GM18519 (cell line): ENCODE measurements at regions not wholly inside any gene's neighbourhood (a gene's known extent, or its start where the extent isn't known, plus 50 kb on each side); places are given as distances from the start of the nearest gene placed in this dataset.
A peak's percentile ranks its signal among the peaks of the same experiment; 100 is the strongest.
"Not testable (repeated sequence)": the region's sequence is repeated elsewhere in the genome, so short reads cannot be mapped to it uniquely, and the experiment has no call there.

Experiments
- ATAC-seq: cut with Tn5 transposase; IDR thresholded peaks from one replicate; pipeline ENCODE4 v1.9.1; 2021; ENCODE audit warnings: mild to moderate bottlenecking, moderate library complexity; ENCODE audit not compliant: unreplicated experiment, low FRiP score

GRCh38 chrX:42175843-42176242, 252.5 kb upstream of the CASK start:
- ATAC-seq, result no peak

GRCh38 chrX:42157923-42158322, 234.6 kb upstream of the CASK start:
- ATAC-seq, result not testable (repeated sequence)

GRCh38 chrX:42151808-42152207, 228.5 kb upstream of the CASK start:
- ATAC-seq, result no peak

GRCh38 chrX:42149765-42150164, 226.4 kb upstream of the CASK start:
- no peak for ATAC-seq

- no peak for ATAC-seq
Measured at GRCh38 chrX:42149281-42149680, 225.9 kb upstream of the CASK start.

- no peak for ATAC-seq
Measured at GRCh38 chrX:42143866-42144592, 220.7 kb upstream of the CASK start.

GRCh38 chrX:42140320-42140719, 217.0 kb upstream of the CASK start:
- ATAC-seq, result no peak

GRCh38 chrX:42135583-42136228, 212.4 kb upstream of the CASK start:
- no peak for ATAC-seq

- ATAC-seq, result no peak
Measured at GRCh38 chrX:42131856-42132255, 208.5 kb upstream of the CASK start.

GRCh38 chrX:42129022-42129940, 205.9 kb upstream of the CASK start:
- ATAC-seq, result no peak

GRCh38 chrX:42128587-42128986, 205.2 kb upstream of the CASK start:
- ATAC-seq, result no peak

- ATAC-seq, result no peak
Measured at GRCh38 chrX:42128020-42128419, 204.7 kb upstream of the CASK start.

- no peak for ATAC-seq
Measured at GRCh38 chrX:42127563-42127962, 204.2 kb upstream of the CASK start.

- no peak for ATAC-seq
Measured at GRCh38 chrX:42123369-42123768, 200.0 kb upstream of the CASK start.

GRCh38 chrX:42119076-42119475, 195.7 kb upstream of the CASK start:
- no peak for ATAC-seq

GRCh38 chrX:42117318-42117717, 194.0 kb upstream of the CASK start:
- peak; percentile 81 for ATAC-seq

- no peak for ATAC-seq
Measured at GRCh38 chrX:42109428-42109827, 186.1 kb upstream of the CASK start.

GRCh38 chrX:42107495-42108488, 184.4 kb upstream of the CASK start:
- peak; percentile 72 for ATAC-seq

GRCh38 chrX:42106556-42106955, 183.2 kb upstream of the CASK start:
- ATAC-seq, result no peak
